NT2/D1 (cell line): ENCODE measurements at regions not wholly inside any gene's neighbourhood (a gene's known extent, or its start where the extent isn't known, plus 50 kb on each side); places are given as distances from the start of the nearest gene placed in this dataset.

Experiments
- DNase-seq: peaks from one replicate; pipeline ENCODE4 v3.0.0-alpha.2; 2011; ENCODE audit warnings: low read depth, low spot score
- H3K27me3 ChIP-seq: 2 replicates; pipeline ENCODE4 v1.6.0; 2011; ENCODE audit warnings: mild to moderate bottlenecking; ENCODE audit not compliant: insufficient read length, insufficient read depth
- H3K36me3 ChIP-seq: 2 replicates; pipeline ENCODE4 v1.6.1; 2011; ENCODE audit warnings: mild to moderate bottlenecking, low read length, mixed read lengths; ENCODE audit not compliant: insufficient read depth, insufficient read length
- H3K4me1 ChIP-seq: 2 replicates; pipeline ENCODE4 v1.5.1; 2011; ENCODE audit not compliant: insufficient read depth, insufficient read length
- H3K4me3 ChIP-seq: 2 replicates; pipeline ENCODE4 v1.5.1; 2011; ENCODE audit warnings: low read depth; ENCODE audit not compliant: insufficient read length
- H3K9ac ChIP-seq: 2 replicates; pipeline ENCODE4 v1.6.0; 2011; ENCODE audit warnings: low read depth; ENCODE audit not compliant: insufficient read length
- H3K9me3 ChIP-seq: 2 replicates; pipeline ENCODE4 v1.5.1; 2011; ENCODE audit warnings: mild to moderate bottlenecking, low read length; ENCODE audit not compliant: insufficient read depth
- SUZ12 ChIP-seq: IDR thresholded peaks from 2 replicates; pipeline ENCODE4 v1.6.1; 2011; ENCODE audit not compliant: insufficient read length, insufficient read depth; ENCODE audit errors: extremely low read depth
- YY1 ChIP-seq: IDR thresholded peaks from 2 replicates; pipeline ENCODE4 v1.6.1; 2011; ENCODE audit not compliant: insufficient read length, insufficient read depth
- ZNF274 ChIP-seq: IDR thresholded peaks from 2 replicates; pipeline ENCODE4 v1.6.1; 2011; ENCODE audit warnings: mild to moderate bottlenecking, low read depth, low read length

DNA sequence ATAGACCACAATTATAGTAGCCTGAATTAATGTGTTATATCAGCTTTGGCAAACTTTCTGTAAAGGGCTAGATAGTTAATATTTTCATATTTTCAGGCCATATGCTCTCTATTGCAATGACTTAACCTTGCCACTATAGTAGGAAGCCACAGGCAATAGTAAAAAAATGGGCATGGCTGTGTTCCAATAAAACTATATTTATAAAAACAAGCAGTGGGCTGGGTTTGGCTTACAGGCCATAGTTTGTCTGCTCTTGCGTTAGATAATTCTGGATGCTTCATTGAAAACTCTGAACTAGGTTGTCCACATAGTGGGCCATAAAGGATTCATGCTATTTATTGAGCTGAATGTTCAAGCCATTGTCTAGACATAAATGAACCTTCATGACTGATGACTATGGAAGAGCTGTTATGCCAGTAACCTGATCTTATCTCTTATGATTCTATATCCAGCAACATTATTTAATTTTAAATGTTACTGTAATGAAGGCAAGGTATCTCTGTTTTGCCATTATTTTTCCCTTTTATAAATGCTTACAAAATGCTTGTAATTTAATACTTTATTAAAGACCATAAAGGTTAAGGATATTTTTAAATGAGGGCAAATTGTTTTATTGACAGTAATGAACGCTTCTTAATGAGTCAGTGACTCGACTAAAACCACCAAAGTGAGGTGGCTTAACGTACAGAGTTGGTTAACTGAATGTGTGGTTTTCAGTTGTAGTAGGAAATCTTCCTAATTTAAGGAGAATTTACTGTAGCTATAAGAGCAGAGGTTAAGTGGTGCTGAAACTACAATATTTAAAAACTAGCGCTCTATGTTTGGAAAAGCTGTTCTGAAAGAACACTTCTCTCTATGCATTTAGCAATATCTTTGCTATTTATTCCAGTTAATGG is 560.6 kb downstream of the PRR16 start:
- Histone ChIP-seq H3K9me3 (no peaks in the 10 kb centered on the region), H3K4me3 (no peak overlapping the region), H3K27me3 (no peaks in the 10 kb centered on the region), H3K4me1 (no peaks in the 10 kb centered on the region), H3K9ac (no peak overlapping the region), H3K36me3 (no peaks in the 10 kb centered on the region)
- TF ChIP-seq SUZ12, result no peak
- no peak for TF ChIP-seq ZNF274
- TF ChIP-seq YY1, result no peak
- no peak for DNase-seq

GRCh38 chr5:121025671-121026070 is 561.6 kb downstream of the PRR16 start:
- Histone ChIP-seq H3K9me3 (no peaks in the 10 kb centered on the region), H3K36me3 (no peaks in the 10 kb centered on the region), H3K27me3 (no peaks in the 10 kb centered on the region), H3K9ac (no peak overlapping the region), H3K4me3 (no peak overlapping the region), H3K4me1 (no peaks in the 10 kb centered on the region)
- TF ChIP-seq YY1 (no peak), ZNF274 (no peak), SUZ12 (no peak)
- no peak for DNase-seq

DNA sequence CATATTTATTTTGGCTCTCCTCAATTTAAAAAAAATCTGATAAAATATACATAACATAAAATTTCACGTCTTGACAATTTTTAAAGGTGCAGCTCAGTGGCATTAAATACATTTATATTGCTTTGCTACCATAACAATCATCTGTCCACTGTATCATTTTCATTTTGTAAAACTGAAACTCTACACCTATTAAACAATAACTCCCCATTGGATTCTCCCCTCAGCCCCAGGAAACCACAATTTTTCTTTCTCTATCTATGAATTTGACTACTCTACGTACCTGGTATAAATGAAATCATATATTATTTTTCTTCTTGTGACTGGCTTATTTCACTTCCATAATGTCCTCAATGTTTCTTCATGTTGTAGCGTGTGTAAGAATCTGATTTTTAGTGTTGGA is 563.5 kb downstream of the PRR16 start:
- Histone ChIP-seq H3K36me3 (no peaks in the 10 kb centered on the region), H3K27me3 (no peaks in the 10 kb centered on the region), H3K4me1 (no peaks in the 10 kb centered on the region), H3K9ac (no peak overlapping the region), H3K4me3 (no peak overlapping the region), H3K9me3 (no peaks in the 10 kb centered on the region)
- no peak for TF ChIP-seq ZNF274
- no peak for TF ChIP-seq YY1
- TF ChIP-seq SUZ12, result no peak
- no peak for DNase-seq

- Histone ChIP-seq H3K27me3 (no peaks in the 10 kb centered on the region), H3K4me1 (no peaks in the 10 kb centered on the region), H3K36me3 (no peaks in the 10 kb centered on the region), H3K4me3 (no peak overlapping the region), H3K9me3 (no peaks in the 10 kb centered on the region), H3K9ac (no peak overlapping the region)
- TF ChIP-seq ZNF274 (no peak), SUZ12 (no peak)
- no peak for DNase-seq
Measured at GRCh38 chr5:121029536-121030245, 565.6 kb downstream of the PRR16 start.

- Histone ChIP-seq H3K4me1 (no peaks in the 10 kb centered on the region), H3K36me3 (no peaks in the 10 kb centered on the region), H3K9ac (no peak overlapping the region), H3K9me3 (no peaks in the 10 kb centered on the region), H3K4me3 (no peak overlapping the region), H3K27me3 (no peaks in the 10 kb centered on the region)
- TF ChIP-seq ZNF274, result no peak
- no peak for TF ChIP-seq SUZ12
- TF ChIP-seq YY1, result no peak
- no peak for DNase-seq
Measured at GRCh38 chr5:121031491-121031890, 567.4 kb downstream of the PRR16 start.

DNA sequence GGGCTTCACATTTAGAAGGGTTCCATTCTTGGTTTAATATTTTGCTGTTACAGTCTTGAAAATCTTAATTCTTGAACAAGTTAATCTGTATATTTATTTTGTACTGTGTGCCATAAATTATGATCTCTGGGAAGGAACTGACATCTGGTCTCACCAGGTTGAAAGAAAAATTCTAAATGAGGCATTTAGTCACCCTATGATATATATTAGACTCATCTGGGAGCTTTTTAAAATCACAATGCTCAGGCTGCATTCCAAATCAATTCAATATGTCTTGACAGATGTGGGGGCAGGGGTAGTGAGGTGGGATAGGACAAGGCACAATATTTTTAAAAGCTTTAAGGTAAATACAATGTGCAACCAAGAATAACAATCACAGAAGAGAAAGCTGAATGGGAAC is 569.2 kb downstream of the PRR16 start:
- H3K4me1 ChIP-seq, result no peaks in the 10 kb centered on the region
- no peak for DNase-seq
- no peaks in the 10 kb centered on the region for H3K36me3 ChIP-seq
- TF ChIP-seq YY1, result no peak
- TF ChIP-seq SUZ12, result no peak
- no peak for TF ChIP-seq ZNF274
- no peaks in the 10 kb centered on the region for H3K9me3 ChIP-seq
- no peaks in the 10 kb centered on the region for H3K27me3 ChIP-seq
- H3K4me3 ChIP-seq, result no peak overlapping the region
- no peak overlapping the region for H3K9ac ChIP-seq

DNA sequence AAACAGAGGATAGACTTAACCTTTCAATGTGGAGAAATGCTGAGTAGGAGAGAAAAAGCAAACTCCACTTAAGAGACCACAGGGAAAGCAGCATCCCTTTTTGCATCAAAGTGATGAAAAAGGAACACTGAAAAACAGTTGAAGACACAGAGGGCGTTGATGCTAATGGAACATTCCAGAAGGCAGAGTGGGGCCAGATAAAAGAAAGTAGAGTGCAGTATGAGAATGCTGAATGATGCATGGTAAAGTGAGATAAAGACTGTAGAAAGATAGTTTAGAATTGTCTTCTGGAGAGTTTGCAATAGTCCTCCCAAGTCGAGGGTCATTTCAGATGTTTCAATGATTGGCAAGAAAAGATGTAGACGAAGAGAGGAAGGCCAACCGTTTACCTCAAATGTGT is 574.3 kb downstream of the PRR16 start:
- Histone ChIP-seq H3K9me3 (no peaks in the 10 kb centered on the region), H3K4me3 (no peak overlapping the region), H3K4me1 (no peaks in the 10 kb centered on the region), H3K36me3 (no peaks in the 10 kb centered on the region), H3K27me3 (no peaks in the 10 kb centered on the region), H3K9ac (no peak overlapping the region)
- no peak for DNase-seq
- no peak for TF ChIP-seq ZNF274
- no peak for TF ChIP-seq YY1
- no peak for TF ChIP-seq SUZ12
